K562 (cell line): ENCODE measurements at regions not wholly inside any gene's neighbourhood (a gene's known extent, or its start where the extent isn't known, plus 50 kb on each side); places are given as distances from the start of the nearest gene placed in this dataset.

Experiments used
- ARID4B ChIP-seq: sonication (generic); formaldehyde crosslinking; IDR thresholded peaks from 2 replicates; pipeline ENCODE4 v1.8.0; 2022; ENCODE audit warnings: mild to moderate bottlenecking, missing genetic modification reagents
- HEY1 ChIP-seq: fragments of 250-450 bp; sonication (Bioruptor Pico); IDR thresholded peaks from 2 replicates; pipeline ENCODE4 v1.5.0; 2020; ENCODE audit warnings: mild to moderate bottlenecking, moderate library complexity, borderline replicate concordance
- MEIS2 ChIP-seq: fragments of 450-650 bp; IDR thresholded peaks from 2 replicates; pipeline ENCODE4 v1.6.1; 2014; ENCODE audit warnings: mild to moderate bottlenecking; ENCODE audit not compliant: partially characterized antibody
- ZNF263 ChIP-seq: sonication (generic); formaldehyde crosslinking; IDR thresholded peaks from 2 replicates; pipeline ENCODE4 v1.8.0; 2022; ENCODE audit warnings: mild to moderate bottlenecking, missing genetic modification reagents, borderline replicate concordance
- ZNF274 ChIP-seq: IDR thresholded peaks from 2 replicates; pipeline ENCODE4 v1.6.1; 2011; ENCODE audit warnings: low read depth, mild to moderate bottlenecking, low read length, moderate library complexity, borderline replicate concordance
- TF ChIP-seq, protein P1 (sequence below): sonication (generic); formaldehyde crosslinking; IDR thresholded peaks from 2 replicates; pipeline ENCODE4 v1.8.1; 2023; ENCODE audit warnings: mild to moderate bottlenecking, missing genetic modification reagents
- TF ChIP-seq, protein P2 (sequence below): sonication (generic); formaldehyde crosslinking; IDR thresholded peaks from 2 replicates; pipeline ENCODE4 v1.8.1; 2023; ENCODE audit warnings: missing genetic modification reagents, mild to moderate bottlenecking, borderline replicate concordance

DNA sequence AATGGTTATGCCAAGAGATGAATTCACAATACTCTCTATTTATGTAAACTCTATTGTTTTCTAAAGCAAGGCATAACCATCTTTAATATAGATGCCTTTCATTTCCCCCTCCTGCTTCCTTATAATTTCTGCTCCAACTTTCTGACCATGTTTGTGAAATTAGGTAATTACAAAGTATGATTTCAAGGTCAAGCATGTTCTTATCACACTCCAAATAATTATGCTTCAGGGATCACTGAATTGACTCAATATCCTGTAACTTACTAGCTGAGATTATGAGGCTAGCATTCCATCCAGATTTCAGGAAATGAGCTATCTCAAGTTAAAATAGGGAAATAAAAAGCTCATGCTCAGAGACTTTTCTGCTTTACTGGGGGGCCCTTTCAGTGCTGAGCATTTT is 655.9 kb upstream of the IGFBP3 start (continued):
- TF ChIP-seq HEY1 (CRISPR knock-in tag) (no peak), ZNF274 (no peak), ZNF263 (no peak), MEIS2 (no peak), ARID4B (CRISPR knock-in tag) (no peak)
- TF ChIP-seq, protein P1, sequence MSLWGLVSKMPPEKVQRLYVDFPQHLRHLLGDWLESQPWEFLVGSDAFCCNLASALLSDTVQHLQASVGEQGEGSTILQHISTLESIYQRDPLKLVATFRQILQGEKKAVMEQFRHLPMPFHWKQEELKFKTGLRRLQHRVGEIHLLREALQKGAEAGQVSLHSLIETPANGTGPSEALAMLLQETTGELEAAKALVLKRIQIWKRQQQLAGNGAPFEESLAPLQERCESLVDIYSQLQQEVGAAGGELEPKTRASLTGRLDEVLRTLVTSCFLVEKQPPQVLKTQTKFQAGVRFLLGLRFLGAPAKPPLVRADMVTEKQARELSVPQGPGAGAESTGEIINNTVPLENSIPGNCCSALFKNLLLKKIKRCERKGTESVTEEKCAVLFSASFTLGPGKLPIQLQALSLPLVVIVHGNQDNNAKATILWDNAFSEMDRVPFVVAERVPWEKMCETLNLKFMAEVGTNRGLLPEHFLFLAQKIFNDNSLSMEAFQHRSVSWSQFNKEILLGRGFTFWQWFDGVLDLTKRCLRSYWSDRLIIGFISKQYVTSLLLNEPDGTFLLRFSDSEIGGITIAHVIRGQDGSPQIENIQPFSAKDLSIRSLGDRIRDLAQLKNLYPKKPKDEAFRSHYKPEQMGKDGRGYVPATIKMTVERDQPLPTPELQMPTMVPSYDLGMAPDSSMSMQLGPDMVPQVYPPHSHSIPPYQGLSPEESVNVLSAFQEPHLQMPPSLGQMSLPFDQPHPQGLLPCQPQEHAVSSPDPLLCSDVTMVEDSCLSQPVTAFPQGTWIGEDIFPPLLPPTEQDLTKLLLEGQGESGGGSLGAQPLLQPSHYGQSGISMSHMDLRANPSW (CRISPR knock-in tag): no peak
- TF ChIP-seq, protein P2, sequence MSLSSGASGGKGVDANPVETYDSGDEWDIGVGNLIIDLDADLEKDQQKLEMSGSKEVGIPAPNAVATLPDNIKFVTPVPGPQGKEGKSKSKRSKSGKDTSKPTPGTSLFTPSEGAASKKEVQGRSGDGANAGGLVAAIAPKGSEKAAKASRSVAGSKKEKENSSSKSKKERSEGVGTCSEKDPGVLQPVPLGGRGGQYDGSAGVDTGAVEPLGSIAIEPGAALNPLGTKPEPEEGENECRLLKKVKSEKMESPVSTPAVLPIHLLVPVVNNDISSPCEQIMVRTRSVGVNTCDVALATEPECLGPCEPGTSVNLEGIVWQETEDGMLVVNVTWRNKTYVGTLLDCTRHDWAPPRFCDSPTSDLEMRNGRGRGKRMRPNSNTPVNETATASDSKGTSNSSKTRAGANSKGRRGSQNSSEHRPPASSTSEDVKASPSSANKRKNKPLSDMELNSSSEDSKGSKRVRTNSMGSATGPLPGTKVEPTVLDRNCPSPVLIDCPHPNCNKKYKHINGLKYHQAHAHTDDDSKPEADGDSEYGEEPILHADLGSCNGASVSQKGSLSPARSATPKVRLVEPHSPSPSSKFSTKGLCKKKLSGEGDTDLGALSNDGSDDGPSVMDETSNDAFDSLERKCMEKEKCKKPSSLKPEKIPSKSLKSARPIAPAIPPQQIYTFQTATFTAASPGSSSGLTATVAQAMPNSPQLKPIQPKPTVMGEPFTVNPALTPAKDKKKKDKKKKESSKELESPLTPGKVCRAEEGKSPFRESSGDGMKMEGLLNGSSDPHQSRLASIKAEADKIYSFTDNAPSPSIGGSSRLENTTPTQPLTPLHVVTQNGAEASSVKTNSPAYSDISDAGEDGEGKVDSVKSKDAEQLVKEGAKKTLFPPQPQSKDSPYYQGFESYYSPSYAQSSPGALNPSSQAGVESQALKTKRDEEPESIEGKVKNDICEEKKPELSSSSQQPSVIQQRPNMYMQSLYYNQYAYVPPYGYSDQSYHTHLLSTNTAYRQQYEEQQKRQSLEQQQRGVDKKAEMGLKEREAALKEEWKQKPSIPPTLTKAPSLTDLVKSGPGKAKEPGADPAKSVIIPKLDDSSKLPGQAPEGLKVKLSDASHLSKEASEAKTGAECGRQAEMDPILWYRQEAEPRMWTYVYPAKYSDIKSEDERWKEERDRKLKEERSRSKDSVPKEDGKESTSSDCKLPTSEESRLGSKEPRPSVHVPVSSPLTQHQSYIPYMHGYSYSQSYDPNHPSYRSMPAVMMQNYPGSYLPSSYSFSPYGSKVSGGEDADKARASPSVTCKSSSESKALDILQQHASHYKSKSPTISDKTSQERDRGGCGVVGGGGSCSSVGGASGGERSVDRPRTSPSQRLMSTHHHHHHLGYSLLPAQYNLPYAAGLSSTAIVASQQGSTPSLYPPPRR: no peak
